H1 (cell line): ENCODE measurements at regions not wholly inside any gene's neighbourhood (a gene's known extent, or its start where the extent isn't known, plus 50 kb on each side); places are given as distances from the start of the nearest gene placed in this dataset.
A peak's percentile ranks its signal among the peaks of the same experiment; 100 is the strongest.

Source experiments
- CTCF ChIA-PET: fragments of 300-600 bp; sonication (Branson Sonifier 250); formaldehyde crosslinking; loops from one replicate; lab custom pipeline; 2021; ENCODE audit not compliant: partially characterized antibody; lab: Charles Lee
- POLR2A ChIA-PET: fragments of 300-600 bp; sonication (Branson Sonifier 250); formaldehyde crosslinking; loops from one replicate; lab custom pipeline; 2021; ENCODE audit warnings: inconsistent platforms; ENCODE audit not compliant: partially characterized antibody; lab: Charles Lee
- DNase-seq, 2 experiments: peaks; one replicate each; pipeline versions ENCODE4 v3.0.0 to v3.0.0-alpha.2; 2010 to 2022; ENCODE audit warnings: low spot score in 2 of 2, low read depth in 1 of 2, mixed read lengths in 1 of 2
- FAIRE-seq: peaks from 2 replicates; lab custom pipeline; 2011; peaks lifted over from hg19 to GRCh38; lab: Jason Lieb, UNC
- H2AFZ ChIP-seq: 2 replicates; pipeline ENCODE4 v1.8.1; 2012; ENCODE audit warnings: low read length, inconsistent platforms
- H2AK5ac ChIP-seq: 2 replicates; pipeline ENCODE4 v1.6.1; 2013; ENCODE audit warnings: low read depth, low read length
- H2BK120ac ChIP-seq: replicated peaks from 2 replicates; pipeline ENCODE3; 2013; ENCODE audit warnings: low read depth, low read length, inconsistent platforms
- H2BK12ac ChIP-seq: 2 replicates; pipeline ENCODE4 v1.6.1; 2013; ENCODE audit warnings: low read depth, low read length
- H2BK15ac ChIP-seq: 2 replicates; pipeline ENCODE4 v1.6.1; 2013; ENCODE audit warnings: low read length
- H2BK20ac ChIP-seq: 2 replicates; pipeline ENCODE4 v1.6.1; 2013; ENCODE audit warnings: low read length
- H2BK5ac ChIP-seq: 2 replicates; pipeline ENCODE4 v1.6.1; 2013; ENCODE audit warnings: low read depth, low read length
- H3K14ac ChIP-seq: 2 replicates; pipeline ENCODE4 v1.6.1; 2013; ENCODE audit warnings: inconsistent platforms; ENCODE audit not compliant: insufficient read length
- H3K18ac ChIP-seq: 2 replicates; pipeline ENCODE4 v1.6.1; 2013; ENCODE audit warnings: low read length; ENCODE audit errors: extremely low read depth
- H3K23ac ChIP-seq: 2 replicates; pipeline ENCODE4 v1.6.1; 2013; ENCODE audit warnings: inconsistent platforms; ENCODE audit not compliant: insufficient read length
- H3K23me2 ChIP-seq: 2 replicates; pipeline ENCODE4 v1.6.1; 2013; ENCODE audit warnings: low read depth, low read length
- H3K27ac ChIP-seq: 2 replicates; pipeline ENCODE4 v1.6.1; 2011; ENCODE audit warnings: low read depth, low read length, inconsistent platforms
- H3K27me3 ChIP-seq, 4 experiments: replicated peaks in 1 of 4; 1 replicate in 1 of 4; 2 replicates in 3 of 4; pipeline versions ENCODE4 v1.6.1 to v1.8.1; 2011 to 2013; ENCODE audit warnings: low read length in 3 of 4, mild to moderate bottlenecking in 3 of 4, inconsistent platforms in 2 of 4, mixed read lengths in 2 of 4, moderate library complexity in 1 of 4; ENCODE audit not compliant: control insufficient read depth in 3 of 4, insufficient read depth in 3 of 4; ENCODE audit errors: extremely low read depth in 1 of 4
- H3K36me3 ChIP-seq, 4 experiments: 2 replicates each; pipeline versions ENCODE4 v1.6.1 to v1.8.1; 2011 to 2013; ENCODE audit warnings: mild to moderate bottlenecking in 4 of 4, low read length in 3 of 4, moderate library complexity in 2 of 4, control low read depth in 1 of 4, inconsistent platforms in 1 of 4; ENCODE audit not compliant: insufficient read depth in 4 of 4, control insufficient read depth in 2 of 4
- H3K4ac ChIP-seq: replicated peaks from 2 replicates; pipeline ENCODE3; 2013; ENCODE audit warnings: low read length, low read depth, mixed read lengths, inconsistent platforms; ENCODE audit not compliant: insufficient read length
- H3K4me1 ChIP-seq, 4 experiments: replicated peaks in 1 of 4; 1 replicate in 1 of 4; 2 replicates in 3 of 4; pipeline versions ENCODE4 v1.6.1 to v1.8.1; 2011 to 2013; ENCODE audit warnings: low read length in 3 of 4, inconsistent platforms in 2 of 4, mixed read lengths in 1 of 4; ENCODE audit not compliant: insufficient read depth in 4 of 4, control insufficient read depth in 3 of 4
- H3K4me2 ChIP-seq, 2 experiments: 2 replicates each; pipeline versions ENCODE4 v1.6.1 to v1.8.1; 2011 to 2013; ENCODE audit warnings: low read depth in 2 of 2, low read length in 2 of 2, control low read depth in 1 of 2, inconsistent platforms in 1 of 2, mild to moderate bottlenecking in 1 of 2; ENCODE audit not compliant: insufficient read depth in 1 of 2
- H3K4me3 ChIP-seq, 4 experiments: fragments of 200-600, 300-600 bp in 1 of 4; sonication (generic), shearing (Covaris generic), sonication (Bioruptor Twin) in 1 of 4; 2 replicates each; pipeline versions ENCODE4 v1.5.1 to v1.8.1; 2011 to 2016; ENCODE audit warnings: low read length in 4 of 4, low read depth in 3 of 4, control low read depth in 2 of 4, inconsistent platforms in 2 of 4, mild to moderate bottlenecking in 2 of 4, mixed read lengths in 1 of 4, moderate library complexity in 1 of 4; ENCODE audit not compliant: insufficient read depth in 2 of 4; ENCODE audit errors: extremely low read depth in 1 of 4
- H3K56ac ChIP-seq: replicated peaks from 2 replicates; pipeline ENCODE3; 2013; ENCODE audit warnings: low read depth, mild to moderate bottlenecking, mixed read lengths, low read length, inconsistent platforms; ENCODE audit not compliant: insufficient read length
- H3K79me1 ChIP-seq: 2 replicates; pipeline ENCODE4 v1.6.1; 2013; ENCODE audit warnings: low read depth, low read length, control low read depth
- H3K79me2 ChIP-seq, 2 experiments: 2 replicates each; pipeline versions ENCODE4 v1.6.1 to v1.8.1; 2012 to 2013; ENCODE audit warnings: low read length in 2 of 2, mild to moderate bottlenecking in 2 of 2, inconsistent platforms in 1 of 2; ENCODE audit not compliant: insufficient read depth in 2 of 2, control insufficient read depth in 1 of 2
- H3K9ac ChIP-seq, 4 experiments: replicated peaks in 1 of 4; 1 replicate in 1 of 4; 2 replicates in 3 of 4; pipeline versions ENCODE4 v1.6.1 to v1.8.1; 2011 to 2013; ENCODE audit warnings: low read depth in 3 of 4, low read length in 3 of 4, control low read depth in 2 of 4, mild to moderate bottlenecking in 2 of 4, moderate library complexity in 2 of 4, inconsistent platforms in 1 of 4; ENCODE audit errors: extremely low read depth in 1 of 4
- H3K9me3 ChIP-seq, 2 experiments: 2 replicates each; pipeline versions ENCODE4 v1.6.1 to v1.8.1; 2012 to 2013; ENCODE audit warnings: mild to moderate bottlenecking in 2 of 2, moderate library complexity in 2 of 2, control low read depth in 1 of 2, inconsistent platforms in 1 of 2, low read depth in 1 of 2, low read length in 1 of 2, mixed read lengths in 1 of 2; ENCODE audit not compliant: insufficient read depth in 2 of 2
- H4K20me1 ChIP-seq, 2 experiments: replicated peaks in 1 of 2; 2 replicates each; pipeline versions ENCODE3 to v1.8.1; 2011 to 2013; ENCODE audit warnings: inconsistent platforms in 2 of 2, low read length in 2 of 2, mild to moderate bottlenecking in 1 of 2; ENCODE audit not compliant: insufficient read depth in 2 of 2, control insufficient read depth in 1 of 2
- H4K5ac ChIP-seq: 2 replicates; pipeline ENCODE4 v1.6.1; 2013; ENCODE audit warnings: low read length, low read depth, mixed read lengths, inconsistent platforms; ENCODE audit not compliant: insufficient read length
- H4K8ac ChIP-seq: 2 replicates; pipeline ENCODE4 v1.8.0; 2013; ENCODE audit warnings: mild to moderate bottlenecking, moderate library complexity, low read length, inconsistent platforms; ENCODE audit not compliant: insufficient read depth; ENCODE audit errors: extremely low read depth
- H4K91ac ChIP-seq: replicated peaks from 2 replicates; pipeline ENCODE3; 2013; ENCODE audit warnings: low read length, mixed read lengths, inconsistent platforms; ENCODE audit not compliant: insufficient read length
- SP1 ChIP-seq: IDR thresholded peaks from 2 replicates; pipeline ENCODE4 v1.6.1; 2011; ENCODE audit warnings: low read depth, low read length
- WGBS, 2 experiments: shearing (Covaris generic) in 1 of 2; methylation state at CpG; one replicate each; pipeline versions ENCODE4 v1.1.6 to v1.1.7; 2013 to 2015; ENCODE audit warnings: low lambda C conversion rate in 2 of 2, mixed read lengths in 2 of 2, inconsistent platforms in 1 of 2, low coverage in 1 of 2, missing lambda C conversion rate in 1 of 2; ENCODE audit not compliant: insufficient replicate concordance in 2 of 2, insufficient coverage in 1 of 2, insufficient read length in 1 of 2; ENCODE audit errors: extremely low coverage in 1 of 2, missing lambda C conversion rate in 1 of 2; 5-methylcytosine and 5-hydroxymethylcytosine counted together

- Histone ChIP-seq H2AK5ac (no peak overlapping the region), H2BK15ac (no peak overlapping the region), H3K9me3 (no peaks in the 10 kb centered on the region), H3K4me1 (no peaks in the 10 kb centered on the region), H2AFZ (no peak overlapping the region), H3K9ac (no peak overlapping the region), H3K27me3 (no peaks in the 10 kb centered on the region), H3K18ac (no peak overlapping the region), H3K23me2 (no peaks in the 10 kb centered on the region), H4K91ac (no peak overlapping the region), H2BK12ac (no peak overlapping the region), H3K79me1 (no peaks in the 10 kb centered on the region), H4K8ac (no peak overlapping the region), H3K14ac (no peak overlapping the region), H2BK120ac (no peak overlapping the region), H3K56ac (no peak overlapping the region), H3K23ac (no peak overlapping the region), H4K20me1 (no peaks in the 10 kb centered on the region), H3K4me2 (peak overlapping the region in 1 of 2 experiments; percentile 45; a peak in 2 of 4 replicates), H2BK20ac (no peak overlapping the region), H4K5ac (no peak overlapping the region), H3K36me3 (no peaks in the 10 kb centered on the region), H3K27ac (no peak overlapping the region), H3K4me3 (0 out of 8 replicates have a peak overlapping the region, but pooled peaks of 1 of the 4 experiments have one; percentile 12), H2BK5ac (no peak overlapping the region), H3K4ac (no peak overlapping the region), H3K79me2 (no peaks in the 10 kb centered on the region)
- DNase-seq (no peak), FAIRE-seq (no peak)
- WGBS, 2 experiments: 82% methylated on average over 19 of the region's 19 CpGs; no CpG with 5 or more reads in 1 of the 2 experiments
- ChIA-PET POLR2A (no interaction called here), CTCF (no interaction called here)
- TF ChIP-seq SP1: no peak
Measured at GRCh38 chr2:8457699-8458502, 224.0 kb upstream of the ID2 start.
